Calu3 (cell line): ENCODE measurements at regions not wholly inside any gene's neighbourhood (a gene's known extent, or its start where the extent isn't known, plus 50 kb on each side); places are given as distances from the start of the nearest gene placed in this dataset.

Experiments
- BruUV-seq: library from RNA; stranded (reverse); fragments of 400-500 nt; replicated peaks from 2 replicates; lab custom pipeline; 2021; lab: Mats Ljungman, UMichigan
- CTCF ChIA-PET: fragments of 300-600 bp; sonication (Branson Sonifier 250); formaldehyde crosslinking; loops from one replicate; lab custom pipeline; 2022; ENCODE audit warnings: antibody characterized with exemption; lab: Charles Lee
- DNase-seq: peaks from one replicate; pipeline ENCODE4 v3.0.0; 2022
- H3K27ac Mint-ChIP-seq: one replicate; pipeline ENCODE4 v1.8.0; 2022; ENCODE audit warnings: mixed read lengths; ENCODE audit not compliant: unreplicated experiment
- H3K27me3 Mint-ChIP-seq: one replicate; pipeline ENCODE4 v1.8.0; 2022; ENCODE audit warnings: mixed read lengths; ENCODE audit not compliant: unreplicated experiment
- H3K36me3 Mint-ChIP-seq: one replicate; pipeline ENCODE4 v1.8.0; 2022; ENCODE audit warnings: mild to moderate bottlenecking, moderate library complexity, mixed read lengths; ENCODE audit not compliant: insufficient read depth, unreplicated experiment
- H3K4me1 Mint-ChIP-seq: one replicate; pipeline ENCODE4 v1.8.0; 2022; ENCODE audit warnings: mild to moderate bottlenecking, low read depth, mixed read lengths; ENCODE audit not compliant: unreplicated experiment
- H3K4me3 Mint-ChIP-seq: one replicate; pipeline ENCODE4 v1.8.0; 2022; ENCODE audit warnings: mild to moderate bottlenecking, low read depth, moderate library complexity, mixed read lengths; ENCODE audit not compliant: unreplicated experiment
- H3K9me3 Mint-ChIP-seq: one replicate; pipeline ENCODE4 v1.8.0; 2022; ENCODE audit warnings: low read depth, mixed read lengths; ENCODE audit not compliant: unreplicated experiment
- CTCF ChIP-seq: fragments of 200-600 bp; IDR thresholded peaks from one replicate; pipeline ENCODE4 v1.8.0; 2022; ENCODE audit warnings: antibody characterized with exemption; ENCODE audit not compliant: unreplicated experiment
- intact Hi-C: fragments of 100-400 bp; cut with micrococcal nuclease; formaldehyde crosslinking; loops from one replicate; pipeline ENCODE4 v1.10.0; 2022; ENCODE audit not compliant: unreplicated experiment

GRCh38 chr1:39094685-39095084 lies 68.5 kb downstream of the NDUFS5 start:
- Mint-ChIP-seq H3K4me3 (no peak overlapping the region), H3K4me1 (peaks cover 14% of the 10 kb centered on the region), H3K36me3 (peaks cover 8% of the 10 kb centered on the region), H3K27ac (no peak overlapping the region), H3K9me3 (no peaks in the 10 kb centered on the region), H3K27me3 (peaks cover 20% of the 10 kb centered on the region)
- CTCF ChIA-PET: interaction anchor here (0.6 kb wide), 1 partner anchor 96 kb away, joined by 3 read pairs; no protein-coding TSS in a partner anchor
- no peak for DNase-seq
- intact Hi-C loops: loop anchor here (5.0 kb wide), 1 partner anchor 222 kb away; the partner anchor contains the start of gene MYCBP
- no peak for TF ChIP-seq CTCF
- no TSS peak for BruUV-seq

GRCh38 chr1:39098546-39099250 lies 72.5 kb downstream of the NDUFS5 start:
- peak; percentile 78 for DNase-seq
- CTCF ChIA-PET: interaction anchor here (0.5 to 1.7 kb wide), 20 partner anchors 25 to 559 kb away, joined by 3 to 45 read pairs (median 4); partner anchors contain the start of gene NDUFS5
- Mint-ChIP-seq H3K27me3 (no peaks in the 10 kb centered on the region), H3K9me3 (no peaks in the 10 kb centered on the region), H3K27ac (peak overlapping the region; percentile 60), H3K36me3 (peaks cover 8% of the 10 kb centered on the region), H3K4me3 (no peak overlapping the region), H3K4me1 (peaks cover 25% of the 10 kb centered on the region)
- BruUV-seq: no TSS peak
- intact Hi-C loops: loop anchor here (1.0 to 2.0 kb wide), 3 partner anchors 160 to 622 kb away; no protein-coding TSS in a partner anchor
- peak; percentile 75 for TF ChIP-seq CTCF

GRCh38 chr1:39102537-39103327 lies 76.6 kb downstream of the NDUFS5 start:
- peak; percentile 58 for TF ChIP-seq CTCF
- peak; percentile 41 for DNase-seq
- Mint-ChIP-seq H3K9me3 (no peaks in the 10 kb centered on the region), H3K27me3 (no peaks in the 10 kb centered on the region), H3K4me3 (no peak overlapping the region), H3K27ac (no peak overlapping the region), H3K4me1 (peaks cover 37% of the 10 kb centered on the region), H3K36me3 (peaks cover 8% of the 10 kb centered on the region)
- CTCF ChIA-PET: interaction anchor here (1.4 to 3.2 kb wide), 2 partner anchors 25 to 89 kb away, joined by 4 to 20 read pairs; no protein-coding TSS in a partner anchor
- intact Hi-C loops: loop anchor here (1.0 to 2.0 kb wide), 3 partner anchors 30 to 156 kb away; no protein-coding TSS in a partner anchor
- no TSS peak for BruUV-seq

GRCh38 chr1:39103328-39104157 lies 77.4 kb downstream of the NDUFS5 start:
- Mint-ChIP-seq H3K36me3 (peaks cover 4% of the 10 kb centered on the region), H3K27ac (no peak overlapping the region), H3K9me3 (no peaks in the 10 kb centered on the region), H3K4me1 (peaks cover 35% of the 10 kb centered on the region), H3K4me3 (no peak overlapping the region), H3K27me3 (no peaks in the 10 kb centered on the region)
- intact Hi-C loops: loop anchor here (2.0 kb wide), 1 partner anchor 29 kb away; no protein-coding TSS in a partner anchor
- no peak for DNase-seq
- no peak for TF ChIP-seq CTCF
- BruUV-seq: TSS peak; percentile 49
- CTCF ChIA-PET: interaction anchor here (0.8 to 3.2 kb wide), 4 partner anchors 24 to 88 kb away, joined by 3 to 20 read pairs (median 4); no protein-coding TSS in a partner anchor
